GM12878 (cell line): ENCODE measurements at regions not wholly inside any gene's neighbourhood (a gene's known extent, or its start where the extent isn't known, plus 50 kb on each side); places are given as distances from the start of the nearest gene placed in this dataset.

ENCODE experiments used
- ATAC-seq: fragments of 200-7000 bp; cut with Tn5 transposase; 3 replicates; pipeline ENCODE4 v1.9.1; 2020; ENCODE audit warnings: mild to moderate bottlenecking, moderate library complexity
- BruUV-seq: library from RNA; stranded (reverse); fragments of 400-500 nt; replicated peaks from 2 replicates; lab custom pipeline; 2021; lab: Mats Ljungman, UMichigan
- CTCF ChIA-PET: fragments of 300-600 bp; sonication (Branson Sonifier 250); formaldehyde crosslinking; extraction: SDS; loops from one replicate; lab custom pipeline; 2021; ENCODE audit warnings: inconsistent platforms; lab: Yijun Ruan, JAX
- POLR2A ChIA-PET: fragments of 350-600 bp; formaldehyde crosslinking; extraction: SDS; loops from one replicate; lab custom pipeline; 2021; ENCODE audit warnings: inconsistent platforms; lab: Charles Lee
- RAD21 ChIA-PET: fragments of 300-600 bp; sonication (Branson Sonifier 250); formaldehyde crosslinking; loops from one replicate; lab custom pipeline; 2023; ENCODE audit warnings: antibody characterized with exemption; ENCODE audit not compliant: unreplicated experiment; lab: Charles Lee
- SMC1A ChIA-PET: fragments of 300-600 bp; sonication (Branson Sonifier 250); formaldehyde crosslinking; loops from one replicate; lab custom pipeline; 2023; ENCODE audit not compliant: unreplicated experiment, uncharacterized antibody; lab: Charles Lee
- DNase-seq: peaks from one replicate; pipeline ENCODE4 v3.0.0-alpha.2; 2011; ENCODE audit warnings: low read depth, low spot score
- FAIRE-seq: peaks from 3 replicates; lab custom pipeline; 2011; peaks lifted over from hg19 to GRCh38; lab: Jason Lieb, UNC
- H2AFZ ChIP-seq: 2 replicates; pipeline ENCODE4 v1.6.0; 2011; ENCODE audit warnings: low read depth, low read length, control low read depth; ENCODE audit not compliant: control insufficient read depth
- H3K27ac ChIP-seq: 2 replicates; pipeline ENCODE4 v1.5.1; 2011; ENCODE audit warnings: control low read depth; ENCODE audit not compliant: control insufficient read depth, insufficient read depth
- H3K27me3 ChIP-seq, 2 experiments: replicated peaks in 1 of 2; 2 replicates each; pipeline versions ENCODE4 v1.6.0 to v1.6.1; 2011; ENCODE audit warnings: low read length in 1 of 2; ENCODE audit not compliant: control insufficient read depth in 2 of 2, insufficient read depth in 2 of 2
- H3K36me3 ChIP-seq, 2 experiments: 2 replicates each; pipeline ENCODE4 v1.5.1; 2011; ENCODE audit warnings: low read length in 1 of 2; ENCODE audit not compliant: control insufficient read depth in 2 of 2, insufficient read depth in 2 of 2
- H3K4me1 ChIP-seq: 2 replicates; pipeline ENCODE4 v1.6.1; 2011; ENCODE audit warnings: mild to moderate bottlenecking, low read length, moderate library complexity, mixed read lengths; ENCODE audit not compliant: control insufficient read depth, insufficient read depth
- H3K4me2 ChIP-seq: 2 replicates; pipeline ENCODE4 v1.6.0; 2011; ENCODE audit warnings: control low read depth; ENCODE audit not compliant: control insufficient read depth, insufficient read depth
- H3K4me3 ChIP-seq: fragments of 200-600 bp; sonication (generic); 2 replicates; pipeline ENCODE4 v1.5.1; 2016
- H3K79me2 ChIP-seq: 2 replicates; pipeline ENCODE4 v1.6.0; 2011; ENCODE audit warnings: low read length; ENCODE audit not compliant: control insufficient read depth, insufficient read depth
- H3K9ac ChIP-seq: 2 replicates; pipeline ENCODE4 v1.8.0; 2011; ENCODE audit warnings: low read length, control low read depth, mixed read lengths; ENCODE audit not compliant: control insufficient read depth, insufficient read depth
- H3K9me3 ChIP-seq: replicated peaks from 3 replicates; pipeline ENCODE4 v1.5.1; 2011; ENCODE audit warnings: mild to moderate bottlenecking, low read length; ENCODE audit not compliant: control insufficient read depth, insufficient read depth
- H4K20me1 ChIP-seq: 2 replicates; pipeline ENCODE4 v1.6.0; 2011; ENCODE audit not compliant: control insufficient read depth, insufficient read depth
- ASH2L ChIP-seq: fragments of 300-600, 200-600 bp; sonication (generic); IDR thresholded peaks from 2 replicates; pipeline ENCODE4 v1.6.1; 2017; ENCODE audit warnings: low read depth, mild to moderate bottlenecking, borderline replicate concordance
- CUX1 ChIP-seq: IDR thresholded peaks from 2 replicates; pipeline ENCODE4 v1.6.1; 2012; ENCODE audit warnings: improper control_type of control experiment, low read depth, low read length; ENCODE audit not compliant: insufficient replicate concordance
- NFIC ChIP-seq: IDR thresholded peaks from 2 replicates; pipeline ENCODE4 v1.6.1; 2012; ENCODE audit warnings: low read depth, mild to moderate bottlenecking, inconsistent platforms, low read length, moderate library complexity
- RB1 ChIP-seq: fragments of 450-650 bp; formaldehyde crosslinking; IDR thresholded peaks from 2 replicates; pipeline ENCODE4 v1.6.1; 2017; ENCODE audit warnings: mild to moderate bottlenecking, borderline replicate concordance
- RBBP5 ChIP-seq: fragments of 200-600 bp; sonication (generic); conservative IDR thresholded peaks from 2 replicates; pipeline ENCODE4 v1.6.1; 2016
- RCOR1 ChIP-seq: conservative IDR thresholded peaks from 2 replicates; pipeline ENCODE4 v1.6.1; 2012; ENCODE audit warnings: low read depth, low read length, improper control_type of control experiment
- ZBED1 ChIP-seq: IDR thresholded peaks from 2 replicates; pipeline ENCODE4 v1.6.1; 2016; ENCODE audit warnings: borderline replicate concordance
- ZNF592 ChIP-seq: fragments of 450-650 bp; IDR thresholded peaks from 2 replicates; pipeline ENCODE4 v1.6.1; 2017; ENCODE audit warnings: mild to moderate bottlenecking, moderate library complexity
- WGBS: methylation state at CpG from one replicate; pipeline ENCODE4 v1.1.6; 2016; ENCODE audit warnings: low lambda C conversion rate; ENCODE audit not compliant: insufficient replicate concordance, insufficient coverage; ENCODE audit errors: missing lambda C conversion rate; 5-methylcytosine and 5-hydroxymethylcytosine counted together
- in situ Hi-C: fragments of 300-500 bp; cut with MboI; formaldehyde crosslinking; loops from 9 replicates; pipeline ENCODE4 v1.14.3; 2018; ENCODE audit warnings: mixed read lengths
- intact Hi-C: fragments of 100-400 bp; cut with micrococcal nuclease; formaldehyde crosslinking; loops from one replicate; pipeline ENCODE4 v1.14.2; 2022; ENCODE audit not compliant: unreplicated experiment
- TF ChIP-seq, protein P1 (sequence below): fragments of 450-650 bp; IDR thresholded peaks from 2 replicates; pipeline ENCODE4 v1.6.1; 2017; ENCODE audit warnings: antibody characterized with exemption, mild to moderate bottlenecking, moderate library complexity

DNA sequence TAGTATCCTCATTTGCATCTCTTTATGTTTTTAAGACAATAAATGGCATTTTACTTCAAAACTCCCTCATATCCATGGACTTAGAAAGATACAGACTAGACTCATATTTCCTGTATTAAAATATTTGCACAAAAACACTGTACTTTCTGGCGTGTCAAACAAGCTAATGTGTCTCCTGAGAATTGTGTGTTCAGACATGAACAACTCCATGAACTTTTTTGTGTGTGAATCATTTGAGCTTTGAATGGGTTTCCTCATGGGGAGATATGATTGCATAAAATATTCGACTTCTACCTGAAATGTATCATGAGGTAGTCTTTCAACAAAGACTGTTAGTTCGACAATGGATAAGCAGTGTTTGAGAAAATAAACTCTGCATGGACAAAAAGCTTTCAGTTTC lies 58.8 kb downstream of the TMEM30B start (continued):
- TF ChIP-seq CUX1 (no peak), RB1 (no peak), RCOR1 (no peak), NFIC (no peak)
- TF ChIP-seq, all 136 proteins: peak for 0

- no peak for FAIRE-seq
- ATAC-seq: no peak
- no TSS peak for BruUV-seq
- no peaks in the 10 kb centered on the region for H3K4me1 ChIP-seq
- no peak overlapping the region for H3K4me2 ChIP-seq
- H3K27ac ChIP-seq: no peak overlapping the region
- SMC1A ChIA-PET: interaction anchor here (0.6 kb wide), 1 partner anchor 763 kb away, joined by 3 read pairs; no protein-coding TSS in a partner anchor
- no peak overlapping the region for H3K9ac ChIP-seq
- H2AFZ ChIP-seq: no peak overlapping the region
- RAD21 ChIA-PET: no interaction called here
- intact Hi-C loops (no loop called here), in situ Hi-C loops (no loop called here)
- POLR2A ChIA-PET: no interaction called here
- no peaks in the 10 kb centered on the region for H3K9me3 ChIP-seq
- no peaks in the 10 kb centered on the region for H3K79me2 ChIP-seq
- CTCF ChIA-PET: no interaction called here
- H3K4me3 ChIP-seq: no peak overlapping the region
- no peaks in the 10 kb centered on the region for H3K36me3 ChIP-seq
- peaks cover 0 to 13% of the 10 kb centered on the region in 2 experiments; a peak in 2 of 4 replicates for H3K27me3 ChIP-seq
- no peaks in the 10 kb centered on the region for H4K20me1 ChIP-seq
- DNase-seq: no peak
- 2% methylated on average over 3 of the region's 3 CpGs for WGBS
- TF ChIP-seq, protein P1, sequence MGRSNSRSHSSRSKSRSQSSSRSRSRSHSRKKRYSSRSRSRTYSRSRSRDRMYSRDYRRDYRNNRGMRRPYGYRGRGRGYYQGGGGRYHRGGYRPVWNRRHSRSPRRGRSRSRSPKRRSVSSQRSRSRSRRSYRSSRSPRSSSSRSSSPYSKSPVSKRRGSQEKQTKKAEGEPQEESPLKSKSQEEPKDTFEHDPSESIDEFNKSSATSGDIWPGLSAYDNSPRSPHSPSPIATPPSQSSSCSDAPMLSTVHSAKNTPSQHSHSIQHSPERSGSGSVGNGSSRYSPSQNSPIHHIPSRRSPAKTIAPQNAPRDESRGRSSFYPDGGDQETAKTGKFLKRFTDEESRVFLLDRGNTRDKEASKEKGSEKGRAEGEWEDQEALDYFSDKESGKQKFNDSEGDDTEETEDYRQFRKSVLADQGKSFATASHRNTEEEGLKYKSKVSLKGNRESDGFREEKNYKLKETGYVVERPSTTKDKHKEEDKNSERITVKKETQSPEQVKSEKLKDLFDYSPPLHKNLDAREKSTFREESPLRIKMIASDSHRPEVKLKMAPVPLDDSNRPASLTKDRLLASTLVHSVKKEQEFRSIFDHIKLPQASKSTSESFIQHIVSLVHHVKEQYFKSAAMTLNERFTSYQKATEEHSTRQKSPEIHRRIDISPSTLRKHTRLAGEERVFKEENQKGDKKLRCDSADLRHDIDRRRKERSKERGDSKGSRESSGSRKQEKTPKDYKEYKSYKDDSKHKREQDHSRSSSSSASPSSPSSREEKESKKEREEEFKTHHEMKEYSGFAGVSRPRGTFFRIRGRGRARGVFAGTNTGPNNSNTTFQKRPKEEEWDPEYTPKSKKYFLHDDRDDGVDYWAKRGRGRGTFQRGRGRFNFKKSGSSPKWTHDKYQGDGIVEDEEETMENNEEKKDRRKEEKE: no peak
- TF ChIP-seq ZNF592 (no peak), ASH2L (no peak), RBBP5 (no peak), ZBED1 (no peak)
Measured at GRCh38 chr14:61221906-61222305, 59.2 kb downstream of the TMEM30B start.
